HG03469 (cell line): ENCODE measurements at regions not wholly inside any gene's neighbourhood (a gene's known extent, or its start where the extent isn't known, plus 50 kb on each side); places are given as distances from the start of the nearest gene placed in this dataset.

Experiments used
- ATAC-seq: cut with Tn5 transposase; IDR thresholded peaks from one replicate; pipeline ENCODE4 v1.9.1; 2021; ENCODE audit warnings: mild to moderate bottlenecking, moderate library complexity, moderate number of reproducible peaks; ENCODE audit not compliant: unreplicated experiment

DNA sequence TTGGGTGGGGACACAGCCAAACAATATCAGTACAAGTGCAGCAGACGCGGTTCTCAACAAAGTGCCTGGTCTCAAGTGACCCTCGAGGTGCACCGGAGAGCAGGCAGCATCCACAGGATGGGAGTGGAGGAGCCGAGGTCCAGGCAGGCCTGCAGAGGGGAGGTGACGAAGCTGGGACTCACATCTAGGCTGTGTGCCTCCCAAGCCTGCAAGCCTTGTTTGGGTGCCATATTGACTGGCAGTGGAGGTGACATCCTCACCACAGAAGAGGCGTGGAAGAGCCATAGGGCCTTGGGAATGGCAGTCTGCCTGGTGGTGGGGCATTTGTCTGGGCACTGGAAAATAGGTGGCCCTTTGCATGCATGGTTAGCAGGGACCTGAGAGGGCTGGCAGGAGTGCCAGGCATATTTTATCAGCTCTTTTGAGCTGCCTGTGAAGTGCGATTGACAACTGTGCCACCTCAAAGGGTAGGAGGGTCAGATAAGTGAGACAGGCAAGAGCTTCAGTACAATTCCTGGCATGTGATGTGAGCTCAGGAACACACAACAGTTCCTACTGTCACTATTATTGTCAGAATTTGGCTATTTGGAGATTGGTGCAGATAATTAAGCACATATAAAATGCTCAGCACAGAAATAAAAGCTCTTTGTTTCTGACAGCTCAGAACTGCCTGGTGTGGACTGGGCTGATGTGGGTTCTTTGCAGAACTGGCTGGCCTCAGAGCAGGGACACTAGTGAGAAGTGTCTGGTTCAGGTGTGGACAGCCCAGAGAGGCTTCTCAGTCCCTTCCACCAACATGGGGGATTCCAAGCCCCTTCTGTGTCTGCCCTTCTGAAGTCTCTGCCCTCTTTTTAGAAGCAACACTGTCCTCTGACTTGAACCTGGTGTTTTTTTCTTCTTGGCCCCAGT lies 347.6 kb upstream of the AJAP1 start:
- ATAC-seq = no peak

DNA sequence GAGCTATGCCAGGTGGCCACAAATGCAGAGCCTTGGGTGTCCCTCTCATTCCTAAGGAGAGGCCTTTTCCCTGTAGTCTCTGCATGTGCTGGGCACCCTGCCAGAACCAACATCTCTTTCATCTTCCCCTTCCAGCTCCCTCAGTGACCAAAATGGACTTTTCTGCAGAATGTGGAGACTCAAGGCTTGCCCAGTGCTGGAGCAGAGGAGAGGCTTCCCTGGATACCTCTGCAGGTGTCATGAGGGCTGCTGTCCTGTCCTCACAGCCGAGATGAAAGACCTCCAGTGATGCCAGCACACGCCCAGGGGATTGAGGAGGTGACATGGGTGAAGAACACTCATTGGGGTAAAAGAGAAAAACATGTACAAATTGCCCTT lies 347.0 kb upstream of the AJAP1 start:
- ATAC-seq = no peak

DNA sequence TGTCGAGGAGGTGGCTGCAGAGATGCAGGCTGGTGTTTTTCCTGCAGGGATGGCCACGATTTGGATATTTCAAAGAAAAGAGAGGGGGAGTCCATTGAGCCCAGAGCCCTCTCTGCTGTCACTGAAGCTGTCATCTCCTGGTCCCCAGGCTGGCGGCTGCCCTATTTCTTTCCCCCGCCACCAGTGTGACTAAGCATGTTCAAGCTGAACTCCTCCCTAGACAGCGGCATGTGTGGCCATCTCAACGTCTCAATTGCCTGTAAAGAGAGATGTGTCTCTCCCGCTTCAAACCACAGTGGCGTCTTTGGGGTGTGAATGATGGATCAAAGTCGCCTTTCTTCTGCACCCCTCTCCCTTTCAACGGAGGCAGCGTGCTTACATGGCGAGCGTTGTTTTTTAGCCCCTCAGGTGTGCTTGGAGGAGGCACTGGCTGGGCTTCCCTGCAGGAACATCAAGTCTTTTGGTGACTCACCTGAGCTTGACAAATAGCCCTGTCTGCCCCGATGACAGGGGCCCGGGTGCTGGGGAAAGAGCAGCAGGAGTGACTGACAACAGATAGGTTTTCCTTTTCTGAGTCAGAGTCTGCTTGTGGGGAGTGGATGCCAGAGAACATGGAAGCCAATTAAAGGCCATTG lies 346.4 kb upstream of the AJAP1 start:
- no peak for ATAC-seq

DNA sequence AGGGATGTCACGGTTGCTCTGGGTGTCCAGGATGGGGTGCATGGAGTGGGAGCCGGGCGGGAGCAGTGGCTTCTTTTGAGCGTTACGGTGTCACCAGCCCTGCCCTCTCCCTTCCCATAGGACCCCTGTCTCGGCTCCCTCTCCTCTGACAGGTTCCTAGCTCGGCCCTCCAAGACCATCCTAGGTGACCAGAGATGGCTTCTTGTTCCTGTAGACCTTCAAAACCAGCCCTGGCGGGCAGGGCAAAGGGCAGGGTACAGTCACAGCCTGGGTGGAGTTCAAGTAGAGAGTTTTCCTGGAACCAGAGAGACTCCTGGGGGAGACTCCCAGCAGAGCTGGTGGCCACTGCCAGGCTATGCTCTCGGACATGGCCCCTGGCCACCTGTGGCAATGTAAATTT lies 345.6 kb upstream of the AJAP1 start:
- ATAC-seq = no peak

DNA sequence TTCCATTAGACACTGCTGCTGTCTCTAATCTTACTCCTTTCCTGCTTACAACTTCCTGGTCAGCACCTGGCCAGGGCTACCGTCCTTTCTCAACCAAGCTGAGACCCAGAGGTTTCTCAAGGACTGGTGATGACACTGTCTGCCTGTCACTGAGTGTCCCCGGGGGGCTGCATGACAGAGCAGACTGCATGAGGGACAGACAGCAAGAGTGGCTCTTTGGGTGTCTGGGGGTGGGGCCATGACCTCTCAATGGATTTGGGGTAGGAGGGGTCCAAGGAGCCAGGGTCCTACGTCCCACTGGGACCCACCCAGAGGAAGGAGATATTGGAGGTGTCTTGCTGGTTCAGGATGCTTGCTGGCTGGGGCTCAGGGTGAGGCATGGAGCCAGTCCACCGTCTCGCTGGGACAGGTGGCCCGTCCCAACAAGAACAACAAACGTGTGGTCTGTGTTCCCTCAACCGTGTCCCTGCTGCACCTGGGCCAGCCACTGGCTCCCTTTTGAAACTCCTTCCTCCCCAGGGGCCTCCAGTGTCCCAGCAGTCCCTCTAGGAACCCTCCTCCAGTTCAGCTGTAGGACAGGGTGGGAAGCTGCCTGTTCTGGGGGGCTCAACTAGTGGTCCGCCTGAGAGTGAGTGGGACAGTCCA lies 344.6 kb upstream of the AJAP1 start:
- no peak for ATAC-seq

DNA sequence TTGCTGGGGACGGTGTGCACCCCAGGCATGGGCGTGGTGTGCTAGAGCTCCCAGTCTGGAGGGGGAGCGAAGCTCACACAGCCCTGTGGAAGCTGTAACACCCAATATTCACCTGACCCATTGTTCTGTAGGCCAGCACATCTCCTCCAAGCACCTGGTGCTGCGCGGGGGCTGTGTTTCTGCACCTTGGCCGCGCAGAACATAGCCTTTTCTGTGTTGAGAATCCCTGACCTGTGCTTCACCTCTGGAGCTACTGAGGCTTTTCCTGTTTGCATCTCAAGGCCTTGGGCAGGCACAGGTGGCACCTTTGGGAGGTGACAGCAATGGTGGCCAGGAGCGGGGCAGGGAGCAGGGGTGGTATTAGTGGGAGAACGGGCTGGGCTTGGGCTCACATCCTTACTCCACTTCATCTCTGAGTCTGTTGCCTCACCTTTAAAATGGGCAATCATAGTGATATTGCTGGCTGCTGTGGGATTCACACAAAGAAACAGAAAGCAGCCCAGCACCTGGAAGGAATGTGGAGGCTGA lies 343.9 kb upstream of the AJAP1 start:
- no peak for ATAC-seq

DNA sequence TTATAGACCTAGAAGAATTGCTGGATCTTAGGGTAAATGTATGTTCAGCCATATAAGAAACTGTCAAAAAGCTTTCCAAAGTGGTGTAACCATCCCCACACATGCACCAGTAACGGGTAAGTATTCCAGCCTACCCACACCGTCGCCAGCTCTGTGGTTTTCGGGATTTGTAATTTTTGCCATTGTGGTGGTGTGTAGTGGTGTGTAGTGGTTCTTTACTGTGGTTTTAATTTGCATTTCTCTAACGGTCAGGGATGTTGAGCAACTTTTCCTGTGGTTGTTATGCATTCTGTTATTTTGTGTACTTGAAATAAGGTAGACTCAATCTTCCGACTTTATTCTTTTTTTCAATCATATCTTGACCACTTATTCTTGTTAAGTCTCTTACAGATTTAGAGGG lies 342.4 kb upstream of the AJAP1 start:
- ATAC-seq = no peak

DNA sequence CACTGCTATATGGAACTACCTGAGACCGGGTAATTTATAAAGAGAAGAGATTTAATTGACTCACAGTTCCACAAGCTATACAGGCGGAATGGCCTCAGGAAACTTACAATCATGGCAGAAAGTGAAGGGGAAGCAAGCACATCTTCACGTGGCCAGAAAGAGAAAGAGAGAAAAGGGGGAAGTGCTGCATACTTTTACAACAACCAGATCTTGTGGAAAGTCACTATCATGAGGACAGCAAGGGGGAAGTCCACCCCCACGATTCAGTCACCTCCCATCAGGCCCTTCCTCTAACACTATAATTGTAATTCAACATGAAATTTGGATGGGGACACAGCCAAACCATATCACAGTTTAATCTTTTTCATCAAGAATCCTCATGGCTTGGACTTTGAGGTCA lies 339.2 kb upstream of the AJAP1 start:
- no peak for ATAC-seq

DNA sequence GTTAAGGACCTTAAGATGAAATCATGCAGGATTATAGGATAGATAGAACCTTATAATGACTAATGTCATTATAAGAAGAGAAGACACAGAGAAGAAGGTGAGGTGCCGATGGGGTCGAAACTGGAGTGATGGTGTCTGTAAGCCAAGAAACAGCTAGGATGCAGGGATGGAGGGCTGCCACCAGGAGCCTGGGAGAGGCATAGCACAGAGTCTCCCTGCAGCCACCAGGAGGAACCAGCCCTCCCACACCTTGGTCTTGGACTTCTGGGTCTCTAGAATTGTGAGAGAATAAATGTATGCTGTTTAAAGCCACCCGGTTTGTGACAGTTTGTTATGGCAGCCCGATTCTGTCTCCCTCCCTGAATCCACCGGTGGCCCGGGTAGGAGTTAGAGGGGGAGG lies 337.2 kb upstream of the AJAP1 start:
- ATAC-seq = no peak

DNA sequence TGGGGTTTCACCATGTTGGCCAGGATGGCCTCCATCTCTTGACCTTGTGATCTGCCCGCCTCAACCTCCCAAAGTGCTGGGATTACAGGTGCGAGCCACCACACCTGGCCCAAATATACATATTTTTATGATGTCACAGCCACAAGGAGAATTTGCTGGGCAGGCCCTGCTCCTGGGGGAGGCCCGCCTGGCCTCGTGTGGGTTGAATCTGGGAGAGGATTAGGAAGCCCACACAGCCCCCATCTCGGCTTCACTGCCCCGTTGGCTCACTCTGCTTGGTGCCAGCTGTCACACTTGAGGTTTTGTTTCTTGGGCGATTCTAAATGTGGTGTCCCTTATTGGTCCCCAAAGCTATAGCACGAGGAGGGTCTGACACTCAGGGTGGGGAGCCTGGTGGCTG lies 335.7 kb upstream of the AJAP1 start:
- ATAC-seq = no peak

DNA sequence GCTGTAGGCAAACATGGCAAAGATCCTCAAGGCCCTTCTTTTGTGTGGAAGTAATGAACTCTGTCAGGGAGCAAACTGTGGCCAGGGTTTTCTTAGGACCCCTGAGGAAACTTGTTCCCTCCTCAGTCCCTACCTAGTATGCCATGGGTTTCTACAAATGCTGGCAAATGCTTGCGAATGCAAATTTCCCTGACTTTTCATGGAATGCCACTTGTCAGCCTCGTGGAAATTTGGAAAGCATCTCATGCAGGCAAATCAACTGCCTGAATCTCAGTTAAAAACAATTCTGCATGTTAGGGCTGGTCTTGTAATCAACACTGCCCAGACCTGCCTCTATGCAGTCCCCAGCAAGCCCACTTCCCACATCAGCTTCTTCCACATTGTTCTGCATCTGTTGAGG lies 334.9 kb upstream of the AJAP1 start:
- ATAC-seq = no peak

DNA sequence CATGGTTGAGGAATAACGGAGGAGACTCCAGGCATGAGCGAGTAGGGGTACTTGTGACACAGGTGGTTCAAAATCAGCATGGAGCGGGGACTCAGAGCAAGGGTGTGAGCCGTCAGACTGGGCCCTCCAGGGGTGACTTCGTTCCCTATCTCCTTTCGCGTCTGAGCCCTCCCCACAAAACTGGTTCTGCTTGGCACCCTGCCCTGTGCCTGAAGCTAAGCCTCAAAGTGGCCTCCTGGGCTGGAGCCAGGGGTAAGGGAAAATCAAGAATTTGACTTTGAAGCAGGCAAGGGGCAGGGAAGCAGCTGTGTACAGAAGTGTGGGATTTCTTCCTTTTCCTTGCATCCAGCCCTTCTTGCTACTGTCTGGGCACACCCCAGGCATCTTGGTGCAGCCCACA lies 331.5 kb upstream of the AJAP1 start:
- ATAC-seq = no peak

DNA sequence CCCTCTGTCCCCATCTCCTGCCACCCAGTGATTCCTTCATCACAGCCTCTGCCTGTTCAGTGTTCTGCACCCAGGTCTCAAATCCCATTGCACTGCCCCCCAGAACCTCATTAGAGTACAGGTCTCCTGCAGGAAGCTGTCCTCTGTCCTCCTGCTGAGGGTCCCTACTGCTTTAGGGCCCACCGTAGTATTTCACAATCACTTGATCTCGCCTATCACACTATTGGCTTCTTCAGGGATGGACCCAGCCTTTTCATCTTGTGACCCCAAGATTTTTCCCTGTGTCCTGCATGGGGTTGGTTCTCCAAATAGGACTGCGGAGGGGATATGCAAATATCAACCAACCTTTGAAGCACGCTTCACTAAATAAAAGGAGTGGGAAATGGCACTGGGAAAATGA lies 331.1 kb upstream of the AJAP1 start:
- no peak for ATAC-seq

DNA sequence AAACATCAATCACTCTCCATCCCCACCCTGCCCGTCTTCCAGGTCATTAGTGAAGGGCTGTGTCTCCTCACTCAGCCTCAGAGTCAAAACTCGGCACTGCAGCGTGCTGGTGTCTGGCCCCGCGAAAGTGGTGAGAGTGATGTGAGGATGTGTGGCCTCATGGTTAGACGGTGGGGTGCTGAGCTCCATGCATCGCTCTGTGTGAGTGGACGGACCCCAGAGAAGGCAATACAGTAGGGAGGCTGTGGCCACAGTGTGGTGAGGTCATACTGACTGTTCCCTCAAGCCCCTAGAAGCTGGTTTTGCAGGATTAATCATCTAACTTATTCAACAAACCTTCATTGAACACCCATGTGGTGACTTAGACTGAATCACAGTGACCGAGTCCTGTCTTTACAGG lies 329.9 kb upstream of the AJAP1 start:
- ATAC-seq = no peak

DNA sequence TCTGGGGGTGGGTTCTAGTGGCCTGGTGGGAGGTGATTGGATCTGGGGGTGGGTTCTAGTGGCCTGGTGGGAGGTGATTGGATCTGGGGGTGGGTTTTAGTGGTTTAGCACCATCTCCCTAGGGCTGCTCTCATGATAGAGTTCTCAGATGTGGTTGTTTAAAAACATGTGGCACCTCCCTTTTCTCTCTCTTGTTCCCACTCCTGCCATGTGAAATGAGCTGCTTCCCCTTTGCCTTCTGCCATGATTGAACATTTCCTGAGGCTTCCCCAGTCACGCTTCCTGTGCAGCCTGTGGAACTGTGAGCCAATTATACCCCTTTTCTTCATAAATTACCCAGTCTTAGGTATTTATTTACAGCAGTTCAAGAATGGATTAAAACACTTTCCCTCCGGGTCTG lies 327.3 kb upstream of the AJAP1 start:
- ATAC-seq = no peak

DNA sequence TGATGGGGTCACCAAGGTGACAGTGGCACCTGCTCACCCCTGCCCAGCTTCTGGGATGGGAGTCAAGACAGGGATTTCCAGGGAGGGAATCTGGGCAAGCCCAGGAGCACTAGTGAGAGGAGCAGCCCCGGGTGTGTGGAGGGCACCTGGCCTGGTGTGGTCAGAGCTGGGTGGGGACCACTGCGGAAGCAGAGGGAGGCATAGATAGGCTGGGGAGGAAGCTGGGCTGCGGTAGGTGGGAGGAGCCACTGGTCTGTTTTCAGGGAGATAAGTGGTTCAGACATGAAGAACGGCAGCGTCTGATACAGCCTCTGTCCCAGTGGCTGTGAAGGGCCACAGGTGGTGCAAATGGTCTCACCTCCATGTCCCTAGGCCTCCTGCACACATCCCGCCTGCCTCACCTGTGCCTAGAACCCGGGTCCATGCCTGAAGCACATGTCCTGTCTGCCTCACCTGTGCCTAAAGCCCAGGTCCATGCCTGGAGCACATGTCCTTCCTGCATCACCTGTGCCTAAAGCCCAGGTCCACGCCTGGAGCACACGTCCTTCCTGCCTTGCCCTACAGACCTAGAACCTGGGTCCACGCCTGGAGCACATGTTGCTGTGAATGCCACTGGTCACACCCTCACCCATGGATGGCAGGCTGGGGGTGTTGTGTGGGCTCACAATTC lies 325.9 kb upstream of the AJAP1 start:
- no peak for ATAC-seq

DNA sequence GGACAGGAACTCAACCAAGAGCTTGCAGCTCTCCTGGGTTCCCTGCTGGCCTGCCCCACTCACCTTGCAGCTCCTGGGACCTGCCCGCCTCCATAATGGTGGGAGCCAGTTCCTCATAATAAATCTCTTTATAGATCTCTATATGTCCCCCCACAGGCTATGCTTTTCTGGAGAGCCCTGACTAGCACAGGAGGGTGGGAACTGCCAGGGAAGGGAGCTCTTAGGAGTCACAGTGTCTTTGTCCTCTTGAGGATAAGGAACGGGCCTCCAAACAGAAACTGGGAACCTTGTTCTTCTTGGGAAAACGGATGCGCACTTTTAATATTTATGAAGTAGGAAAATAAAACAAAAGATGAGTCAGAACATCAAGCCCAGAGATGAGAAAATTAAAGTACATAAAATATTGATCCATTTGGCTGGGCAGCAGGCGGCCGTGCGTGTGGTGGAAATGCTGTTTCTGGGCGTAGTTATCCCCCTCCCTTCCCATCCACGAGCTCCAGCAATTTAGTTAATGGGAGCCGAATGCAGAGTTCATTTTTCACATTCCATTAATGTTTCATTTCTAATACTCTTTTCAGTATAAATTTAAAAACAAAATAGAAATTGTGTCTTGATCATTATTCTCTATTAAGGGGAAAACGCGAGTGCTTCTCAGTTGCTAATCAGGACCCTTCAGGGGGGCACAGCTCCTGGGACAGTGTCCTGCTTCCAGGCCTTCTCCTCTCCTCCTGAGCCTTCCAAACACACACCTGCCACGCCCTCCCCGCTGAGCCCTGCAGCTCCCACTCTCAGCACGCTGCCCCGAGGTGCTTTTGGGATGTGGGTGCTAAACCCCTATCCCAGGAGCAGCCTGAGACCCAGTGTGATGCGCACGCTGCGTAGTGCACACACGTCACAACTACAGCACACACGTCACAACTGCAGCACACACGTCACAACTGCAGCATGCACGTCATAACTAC lies 323.3 kb upstream of the AJAP1 start:
- no peak for ATAC-seq

DNA sequence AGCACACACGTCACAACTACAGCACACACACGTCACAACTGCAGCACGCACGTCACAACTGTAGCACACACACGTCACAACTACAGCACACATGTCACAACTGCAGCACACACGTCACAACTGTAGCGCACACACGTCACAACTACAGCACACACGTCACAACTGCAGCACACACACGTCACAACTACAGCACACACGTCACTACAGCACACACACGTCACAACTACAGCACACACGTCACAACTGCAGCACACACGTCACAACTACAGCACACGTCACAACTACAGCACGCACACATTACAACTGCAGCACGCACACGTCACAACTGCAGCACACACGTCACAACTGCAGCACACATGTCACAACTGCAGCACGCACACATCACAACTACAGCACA lies 322.6 kb upstream of the AJAP1 start:
- ATAC-seq = no peak

DNA sequence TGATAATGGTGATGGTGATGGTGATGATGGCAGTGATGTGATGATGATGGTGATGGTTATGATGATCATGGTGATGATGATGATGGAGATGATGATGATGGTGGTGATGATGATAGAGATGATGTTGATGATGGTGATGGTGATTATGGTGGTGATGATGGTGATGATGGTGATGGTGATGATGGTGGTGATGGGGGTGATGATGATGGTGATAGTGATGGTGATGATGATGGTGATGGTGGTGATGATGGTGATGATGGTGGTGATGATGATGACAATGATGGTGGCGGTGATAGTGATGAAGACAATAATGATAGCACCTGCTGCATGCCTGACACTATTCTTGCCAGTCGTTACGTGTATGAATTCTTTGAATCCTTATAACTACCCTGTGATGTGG lies 317.9 kb upstream of the AJAP1 start:
- no peak for ATAC-seq

DNA sequence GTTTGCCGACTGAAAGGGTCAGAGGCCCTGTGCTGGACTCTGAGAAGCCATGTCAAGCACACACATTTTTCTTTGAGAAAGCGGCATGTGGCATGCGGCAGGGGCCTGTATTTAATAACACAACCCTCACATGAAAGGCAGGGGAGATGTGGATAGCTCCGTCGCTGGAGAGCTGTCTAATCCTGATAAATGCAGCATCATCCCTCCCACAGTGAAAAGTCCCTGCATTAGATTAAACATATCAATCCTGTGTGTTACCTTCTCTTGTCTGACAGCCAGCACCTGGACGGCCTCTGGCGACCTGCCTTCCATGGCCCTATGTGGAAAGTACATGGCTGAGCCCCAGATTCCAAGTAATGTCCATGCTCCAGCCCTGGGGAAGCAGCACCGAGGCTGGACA lies 313.0 kb upstream of the AJAP1 start:
- ATAC-seq = no peak
